Nephron (organoid): ENCODE measurements at regions not wholly inside any gene's neighbourhood (a gene's known extent, or its start where the extent isn't known, plus 50 kb on each side); places are given as distances from the start of the nearest gene placed in this dataset.

Source experiments
- H3K27ac Mint-ChIP-seq, 3 experiments: 2 replicates each; pipeline ENCODE4 v1.8.0; 2020; ENCODE audit warnings: mixed read lengths in 3 of 3, mild to moderate bottlenecking in 2 of 3, moderate library complexity in 1 of 3
- H3K27me3 Mint-ChIP-seq: 2 replicates; pipeline ENCODE4 v1.8.0; 2021; ENCODE audit warnings: low read depth, mild to moderate bottlenecking, moderate library complexity, mixed read lengths
- H3K36me3 Mint-ChIP-seq: 2 replicates; pipeline ENCODE4 v1.8.0; 2020; ENCODE audit warnings: low read depth, mixed read lengths
- H3K4me1 Mint-ChIP-seq: 2 replicates; pipeline ENCODE4 v1.8.0; 2020; ENCODE audit warnings: mixed read lengths
- H3K4me3 Mint-ChIP-seq, 3 experiments: 2 replicates each; pipeline ENCODE4 v1.8.0; 2020; ENCODE audit warnings: mild to moderate bottlenecking in 3 of 3, mixed read lengths in 3 of 3, moderate library complexity in 2 of 3
- H3K9me3 Mint-ChIP-seq: 2 replicates; pipeline ENCODE4 v1.8.0; 2020; ENCODE audit warnings: mixed read lengths
- TF ChIP-seq, protein P1 (sequence below), 3 experiments: fragments of 200-600 bp; sonication (generic); IDR thresholded peaks; one replicate each; pipeline ENCODE4 v1.5.0; 2021; ENCODE audit warnings: antibody characterized with exemption in 3 of 3; ENCODE audit not compliant: unreplicated experiment in 3 of 3

DNA sequence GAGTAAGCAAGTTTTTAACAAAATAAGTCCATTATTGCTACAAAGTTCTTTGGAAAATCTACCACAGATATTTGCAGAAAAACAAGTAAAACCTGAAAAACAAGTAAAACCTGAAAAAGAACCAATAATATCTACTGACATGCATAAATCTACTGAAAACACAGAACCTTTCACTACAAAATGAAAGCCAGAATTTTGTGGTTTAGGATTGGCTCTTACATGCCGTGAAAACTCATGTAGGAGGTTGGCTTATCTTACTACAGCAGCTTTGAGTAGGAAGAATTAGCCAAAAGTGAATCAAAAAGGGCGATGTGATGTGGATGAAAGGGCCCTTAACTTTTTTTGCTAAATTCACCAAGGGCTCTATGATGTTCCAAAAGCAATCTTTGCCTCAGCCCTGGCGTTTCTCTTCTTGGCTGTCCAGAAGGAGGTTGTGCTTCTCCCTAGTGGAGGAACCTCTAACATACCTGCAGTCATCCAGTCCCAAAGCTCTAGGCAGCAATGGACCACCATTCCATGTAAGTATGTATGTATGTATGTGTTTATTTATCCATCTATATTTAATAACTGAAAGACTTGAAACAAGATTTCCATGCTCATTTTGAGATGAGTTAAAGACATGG is 93.5 kb upstream of the ZNF804B start:
- no peak overlapping the region for H3K27ac Mint-ChIP-seq
- no peak overlapping the region for H3K4me3 Mint-ChIP-seq
- TF ChIP-seq, protein P1, sequence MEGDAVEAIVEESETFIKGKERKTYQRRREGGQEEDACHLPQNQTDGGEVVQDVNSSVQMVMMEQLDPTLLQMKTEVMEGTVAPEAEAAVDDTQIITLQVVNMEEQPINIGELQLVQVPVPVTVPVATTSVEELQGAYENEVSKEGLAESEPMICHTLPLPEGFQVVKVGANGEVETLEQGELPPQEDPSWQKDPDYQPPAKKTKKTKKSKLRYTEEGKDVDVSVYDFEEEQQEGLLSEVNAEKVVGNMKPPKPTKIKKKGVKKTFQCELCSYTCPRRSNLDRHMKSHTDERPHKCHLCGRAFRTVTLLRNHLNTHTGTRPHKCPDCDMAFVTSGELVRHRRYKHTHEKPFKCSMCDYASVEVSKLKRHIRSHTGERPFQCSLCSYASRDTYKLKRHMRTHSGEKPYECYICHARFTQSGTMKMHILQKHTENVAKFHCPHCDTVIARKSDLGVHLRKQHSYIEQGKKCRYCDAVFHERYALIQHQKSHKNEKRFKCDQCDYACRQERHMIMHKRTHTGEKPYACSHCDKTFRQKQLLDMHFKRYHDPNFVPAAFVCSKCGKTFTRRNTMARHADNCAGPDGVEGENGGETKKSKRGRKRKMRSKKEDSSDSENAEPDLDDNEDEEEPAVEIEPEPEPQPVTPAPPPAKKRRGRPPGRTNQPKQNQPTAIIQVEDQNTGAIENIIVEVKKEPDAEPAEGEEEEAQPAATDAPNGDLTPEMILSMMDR (IDR thresholded peaks at IDR 0.05; ENCODE audit: unreplicated experiment in 3 of 3), result no peak
- H3K4me1 Mint-ChIP-seq, result no peaks in the 10 kb centered on the region
- H3K27me3 Mint-ChIP-seq, result no peaks in the 10 kb centered on the region
- H3K9me3 Mint-ChIP-seq, result no peaks in the 10 kb centered on the region
- H3K36me3 Mint-ChIP-seq, result no peaks in the 10 kb centered on the region

DNA sequence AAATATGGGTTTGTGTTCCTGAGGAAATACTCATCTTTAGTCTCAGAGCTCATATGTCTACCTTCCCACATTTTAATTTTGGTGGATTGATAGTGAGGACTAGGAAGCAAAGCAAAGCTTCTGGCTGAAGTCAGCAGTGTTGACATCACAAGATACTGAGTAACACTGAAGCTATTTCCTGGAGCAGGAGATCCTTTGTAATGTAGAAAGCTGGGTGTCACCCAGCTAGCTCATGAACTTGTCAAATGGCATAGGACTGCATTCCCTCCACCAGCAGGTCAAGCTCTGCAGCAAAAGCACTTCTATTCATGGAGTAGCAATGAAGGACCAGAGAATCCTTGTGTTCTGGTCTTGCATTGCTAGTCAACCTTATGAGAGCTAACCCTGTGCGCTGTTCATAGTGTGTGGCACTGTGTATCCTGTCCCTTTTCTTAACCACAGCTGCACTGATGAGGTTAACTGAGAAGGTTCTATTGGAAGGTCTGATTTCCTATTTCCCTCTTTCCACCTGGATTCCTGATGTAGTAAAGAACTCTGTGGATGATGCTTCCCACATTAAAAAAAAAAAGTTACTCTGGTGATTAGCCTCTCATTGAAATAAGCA is 94.8 kb upstream of the ZNF804B start:
- H3K4me1 Mint-ChIP-seq, result no peaks in the 10 kb centered on the region

DNA sequence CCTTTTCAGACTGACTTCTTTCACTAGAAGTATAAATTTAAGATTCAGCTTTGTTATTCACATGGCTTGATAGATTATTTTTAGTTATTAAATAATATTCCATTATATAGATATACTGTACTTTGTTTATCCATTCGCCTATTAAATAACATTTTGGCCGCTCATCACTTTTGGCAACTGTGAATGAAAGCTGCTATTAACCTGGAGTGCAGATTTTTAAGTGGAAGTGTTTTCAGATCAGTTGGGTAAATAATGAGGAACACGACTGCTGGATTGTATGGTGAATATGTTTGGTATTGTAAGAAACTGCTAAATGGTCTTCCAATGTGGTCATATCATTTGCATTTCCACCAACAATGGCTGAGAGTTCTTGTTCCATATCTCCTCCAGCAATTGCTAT is 97.6 kb upstream of the ZNF804B start:
- Mint-ChIP-seq H3K27me3 (no peaks in the 10 kb centered on the region), H3K36me3 (no peaks in the 10 kb centered on the region), H3K27ac (no peak overlapping the region), H3K4me1 (no peaks in the 10 kb centered on the region), H3K4me3 (no peak overlapping the region), H3K9me3 (no peaks in the 10 kb centered on the region)
- TF ChIP-seq, protein P1 (IDR thresholded peaks at IDR 0.05; ENCODE audit: unreplicated experiment in 3 of 3), result no peak

More for the DNA sequence above, 94.8 kb upstream of the ZNF804B start:
- Mint-ChIP-seq H3K4me3 (no peak overlapping the region), H3K27ac (no peak overlapping the region), H3K27me3 (no peaks in the 10 kb centered on the region), H3K36me3 (no peaks in the 10 kb centered on the region), H3K9me3 (no peaks in the 10 kb centered on the region)
- TF ChIP-seq, protein P1 (IDR thresholded peaks at IDR 0.05; ENCODE audit: unreplicated experiment in 3 of 3), result no peak

DNA sequence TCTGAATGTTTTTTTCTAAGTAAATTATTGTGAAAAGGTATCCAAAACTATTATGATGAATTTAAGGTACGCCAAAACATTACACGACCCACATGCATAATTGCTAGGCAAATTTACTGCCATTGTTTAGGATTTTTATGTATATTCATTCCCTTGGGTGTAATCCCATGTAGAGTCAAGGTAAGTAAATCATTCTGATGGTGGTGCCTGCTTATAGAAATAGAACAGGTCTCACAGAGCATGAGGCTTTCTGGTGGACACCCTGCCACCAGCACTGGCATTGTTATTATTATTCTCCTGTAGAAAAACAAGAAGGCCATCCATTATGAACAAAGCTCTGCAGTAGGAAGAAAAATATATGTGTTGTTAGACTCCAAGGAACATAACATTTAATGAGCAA is 111.7 kb upstream of the ZNF804B start:
- H3K27me3 Mint-ChIP-seq, result no peaks in the 10 kb centered on the region
- H3K4me1 Mint-ChIP-seq, result no peaks in the 10 kb centered on the region
- H3K4me3 Mint-ChIP-seq, result no peak overlapping the region
- no peak overlapping the region for H3K27ac Mint-ChIP-seq
- no peaks in the 10 kb centered on the region for H3K36me3 Mint-ChIP-seq
- H3K9me3 Mint-ChIP-seq, result peaks cover 17% of the 10 kb centered on the region
- TF ChIP-seq, protein P1 (IDR thresholded peaks at IDR 0.05; ENCODE audit: unreplicated experiment in 3 of 3), result no peak

DNA sequence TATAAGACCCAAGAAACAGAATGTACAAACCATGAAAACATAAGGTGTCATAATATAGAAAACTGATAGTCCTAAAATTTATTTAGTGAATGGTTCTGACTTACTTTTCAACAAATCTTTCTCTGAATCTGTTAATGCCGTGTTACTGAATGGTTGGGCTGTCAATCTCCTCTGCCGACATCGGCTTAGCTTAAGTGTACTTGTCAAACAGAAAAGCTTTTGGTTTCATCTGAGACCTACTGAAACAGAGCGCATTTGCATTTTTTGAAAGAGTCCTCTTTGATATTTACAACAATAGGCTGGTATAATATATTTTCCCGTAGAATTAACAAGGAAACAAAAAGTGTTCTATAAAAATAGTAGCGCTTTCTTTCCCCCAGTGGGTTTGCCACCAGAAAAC is 120.9 kb upstream of the ZNF804B start:
- H3K4me1 Mint-ChIP-seq, result no peaks in the 10 kb centered on the region
- TF ChIP-seq, protein P1 (IDR thresholded peaks at IDR 0.05; ENCODE audit: unreplicated experiment in 3 of 3), result no peak
- H3K9me3 Mint-ChIP-seq, result no peaks in the 10 kb centered on the region
- H3K36me3 Mint-ChIP-seq, result no peaks in the 10 kb centered on the region
- H3K4me3 Mint-ChIP-seq, result no peak overlapping the region
- no peaks in the 10 kb centered on the region for H3K27me3 Mint-ChIP-seq
- no peak overlapping the region for H3K27ac Mint-ChIP-seq

DNA sequence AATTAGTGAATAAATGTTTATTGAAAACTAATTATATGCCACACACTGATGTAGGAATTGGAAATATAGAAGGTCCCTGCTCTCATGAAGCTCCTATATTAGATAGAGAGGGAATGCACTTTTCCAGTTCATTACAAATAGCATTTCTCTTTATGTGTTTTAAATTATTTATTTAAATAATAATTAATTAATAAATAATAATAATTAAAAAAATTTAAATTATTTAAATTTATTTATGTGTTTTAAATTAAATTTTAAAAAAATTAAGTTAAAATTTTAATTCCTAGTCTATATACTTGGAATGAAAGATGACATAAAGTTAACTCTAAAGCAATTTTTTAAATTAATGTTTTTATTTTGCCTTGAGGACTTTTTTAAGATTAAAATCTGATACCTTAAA is 121.7 kb upstream of the ZNF804B start:
- no peaks in the 10 kb centered on the region for H3K9me3 Mint-ChIP-seq
- no peaks in the 10 kb centered on the region for H3K27me3 Mint-ChIP-seq
- TF ChIP-seq, protein P1 (IDR thresholded peaks at IDR 0.05; ENCODE audit: unreplicated experiment in 3 of 3), result no peak
- H3K36me3 Mint-ChIP-seq, result no peaks in the 10 kb centered on the region
- H3K27ac Mint-ChIP-seq, result no peak overlapping the region
- no peak overlapping the region for H3K4me3 Mint-ChIP-seq
- H3K4me1 Mint-ChIP-seq, result no peaks in the 10 kb centered on the region
